Activated naive CD4-positive, alpha-beta T cell (primary cell): ENCODE measurements at regions not wholly inside any gene's neighbourhood (a gene's known extent, or its start where the extent isn't known, plus 50 kb on each side); places are given as distances from the start of the nearest gene placed in this dataset.

Experiments
- DNase-seq, 4 experiments: peaks; one replicate each; lab custom pipeline; 2025; lab: John Stamatoyannopoulos, UW

GRCh38 chr6:140908505-140908904, 1224.2 kb upstream of the GJE1 start:
- DNase-seq = no peak

- no peak for DNase-seq
Observed at GRCh38 chr6:140907235-140907634, 1225.5 kb upstream of the GJE1 start.

- DNase-seq = no peak
Observed at GRCh38 chr6:140905724-140906123, 1227.0 kb upstream of the GJE1 start.

GRCh38 chr6:140905050-140905449, 1227.7 kb upstream of the GJE1 start:
- DNase-seq = no peak

- DNase-seq = no peak
Observed at GRCh38 chr6:140897804-140898573, 1234.7 kb upstream of the GJE1 start.

- no peak for DNase-seq
Observed at GRCh38 chr6:140897349-140897748, 1235.4 kb upstream of the GJE1 start.

- no peak for DNase-seq
Observed at GRCh38 chr6:140893432-140893831, 1239.3 kb upstream of the GJE1 start.

GRCh38 chr6:140879946-140880345, 1252.8 kb upstream of the GJE1 start:
- DNase-seq = no peak

- no peak for DNase-seq
Observed at GRCh38 chr6:140874066-140874465, 1258.7 kb upstream of the GJE1 start.

- DNase-seq = no peak
Observed at GRCh38 chr6:140872885-140873284, 1259.8 kb upstream of the GJE1 start.

GRCh38 chr6:140871911-140872310, 1260.8 kb upstream of the GJE1 start:
- DNase-seq = no peak

GRCh38 chr6:140867336-140867735, 1265.4 kb upstream of the GJE1 start:
- DNase-seq = no peak

GRCh38 chr6:140858381-140858971, 1274.2 kb upstream of the GJE1 start:
- DNase-seq = no peak

GRCh38 chr6:140857739-140858380, 1274.9 kb upstream of the GJE1 start:
- no peak for DNase-seq

- DNase-seq = no peak
Observed at GRCh38 chr6:140855520-140855919, 1277.2 kb upstream of the GJE1 start.

GRCh38 chr6:140854318-140854717, 1278.4 kb upstream of the GJE1 start:
- DNase-seq = no peak

GRCh38 chr6:140850438-140850837, 1282.3 kb upstream of the GJE1 start:
- no peak for DNase-seq

- DNase-seq = no peak
Observed at GRCh38 chr6:140849456-140849855, 1283.3 kb upstream of the GJE1 start.

- no peak for DNase-seq
Observed at GRCh38 chr6:140847262-140847645, 1285.5 kb upstream of the GJE1 start.

GRCh38 chr6:140846503-140847261, 1286.0 kb upstream of the GJE1 start:
- DNase-seq = no peak

- DNase-seq = no peak
Observed at GRCh38 chr6:140845701-140846100, 1287.0 kb upstream of the GJE1 start.

- DNase-seq = no peak
Observed at GRCh38 chr6:140844167-140844566, 1288.6 kb upstream of the GJE1 start.

- DNase-seq = no peak
Observed at GRCh38 chr6:140833408-140833807, 1299.3 kb upstream of the GJE1 start.
